Natural killer cell treated with Interleukin-12 subunit alpha and Interleukin-12 subunit beta and Interleukin-15 and Interleukin-18, amount 100 ng/mL, for 72 hours (primary cell): ENCODE measurements at regions not wholly inside any gene's neighbourhood (a gene's known extent, or its start where the extent isn't known, plus 50 kb on each side); places are given as distances from the start of the nearest gene placed in this dataset.

ENCODE experiments used
- ATAC-seq, 2 donors: fragments of 150-1000 bp; cut with Tn5 transposase in 1 of 2; sonication (Bioruptor Pico), chemical (Tn5 transposase) in 1 of 2; 2 replicates each; pipeline ENCODE4 v1.10.0; 2021
- DNase-seq: peaks from one replicate; pipeline ENCODE4 v3.0.0; 2022; ENCODE audit warnings: low spot score
- H3K27ac Mint-ChIP-seq, 2 donors: 1 replicate in 1 of 2; 2 replicates in 1 of 2; pipeline ENCODE4 v1.8.0; 2022; ENCODE audit warnings: mixed read lengths in 2 of 2, mild to moderate bottlenecking in 1 of 2, moderate library complexity in 1 of 2
- H3K27me3 Mint-ChIP-seq, 2 donors: 1 replicate in 1 of 2; 2 replicates in 1 of 2; pipeline ENCODE4 v1.8.0; 2022; ENCODE audit warnings: mixed read lengths in 2 of 2
- H3K36me3 Mint-ChIP-seq: one replicate; pipeline ENCODE4 v1.8.0; 2022; ENCODE audit warnings: mixed read lengths
- H3K4me1 Mint-ChIP-seq, 2 donors: 1 replicate in 1 of 2; 2 replicates in 1 of 2; pipeline ENCODE4 v1.8.0; 2022; ENCODE audit warnings: low read depth in 2 of 2, mixed read lengths in 2 of 2, mild to moderate bottlenecking in 1 of 2
- H3K4me3 Mint-ChIP-seq: one replicate; pipeline ENCODE4 v1.8.0; 2022; ENCODE audit warnings: mixed read lengths
- H3K9me3 Mint-ChIP-seq: 2 replicates; pipeline ENCODE4 v1.8.0; 2022; ENCODE audit warnings: mixed read lengths

DNA sequence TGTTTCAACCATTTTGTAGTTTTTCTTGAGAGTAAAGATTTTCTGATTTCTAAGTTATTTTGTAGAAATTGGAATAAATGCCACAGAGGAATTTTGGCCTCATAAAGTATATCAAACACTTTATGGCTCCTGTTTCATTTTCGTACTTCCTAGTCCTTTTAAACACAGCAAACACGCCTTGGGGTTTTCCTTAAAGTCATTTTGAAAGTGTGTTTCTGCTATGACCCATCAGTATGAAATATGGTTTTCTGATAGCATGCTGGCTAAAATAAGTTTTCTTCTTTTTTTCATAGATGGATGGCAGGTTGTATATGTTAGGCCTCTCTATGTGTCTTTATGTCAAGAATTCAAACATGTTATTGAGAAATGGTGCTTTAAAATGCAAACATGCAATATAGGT lies 940.1 kb upstream of the TMPRSS15 start:
- no peak overlapping the region for H3K4me3 Mint-ChIP-seq
- no peak overlapping the region for H3K27ac Mint-ChIP-seq
- H3K36me3 Mint-ChIP-seq: no peaks in the 10 kb centered on the region
- H3K9me3 Mint-ChIP-seq: peaks cover 16% of the 10 kb centered on the region
- ATAC-seq: no peak
- no peaks in the 10 kb centered on the region for H3K4me1 Mint-ChIP-seq
- no peak for DNase-seq
- H3K27me3 Mint-ChIP-seq: no peaks in the 10 kb centered on the region

- DNase-seq (no peak), ATAC-seq (no peak)
- H3K27me3 Mint-ChIP-seq: no peaks in the 10 kb centered on the region
- H3K4me3 Mint-ChIP-seq: no peak overlapping the region
- no peaks in the 10 kb centered on the region for H3K36me3 Mint-ChIP-seq
- H3K4me1 Mint-ChIP-seq: no peaks in the 10 kb centered on the region
- H3K9me3 Mint-ChIP-seq: peaks cover 4% of the 10 kb centered on the region
- H3K27ac Mint-ChIP-seq: no peak overlapping the region
Measured at GRCh38 chr21:19350286-19350685, 946.7 kb upstream of the TMPRSS15 start.

DNA sequence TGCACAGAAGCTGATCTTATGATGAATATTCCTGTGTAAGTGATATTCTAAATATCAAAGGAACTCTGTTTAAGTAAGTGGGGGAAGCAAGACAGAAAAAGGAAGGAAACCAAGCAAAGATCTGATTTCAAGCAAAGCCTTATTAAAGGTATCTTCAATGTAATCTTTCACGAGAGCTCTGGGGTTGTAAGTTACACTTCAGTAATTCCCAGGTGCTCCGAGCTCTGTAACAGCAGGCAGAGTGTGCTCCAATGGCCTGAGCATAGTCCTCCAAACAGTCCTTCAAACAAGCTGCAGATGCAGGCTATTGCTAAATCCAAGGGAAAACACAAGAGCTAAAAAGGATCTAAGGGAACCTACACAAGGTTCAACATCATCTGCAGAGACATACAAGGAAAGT lies 949.7 kb upstream of the TMPRSS15 start:
- H3K27ac Mint-ChIP-seq: no peak overlapping the region
- DNase-seq (no peak), ATAC-seq (no peak)
- H3K36me3 Mint-ChIP-seq: no peaks in the 10 kb centered on the region
- no peaks in the 10 kb centered on the region for H3K27me3 Mint-ChIP-seq
- no peak overlapping the region for H3K4me3 Mint-ChIP-seq
- H3K9me3 Mint-ChIP-seq: no peaks in the 10 kb centered on the region
- H3K4me1 Mint-ChIP-seq: no peaks in the 10 kb centered on the region

- no peaks in the 10 kb centered on the region for H3K27me3 Mint-ChIP-seq
- H3K4me3 Mint-ChIP-seq: no peak overlapping the region
- DNase-seq: no peak
- no peak overlapping the region for H3K27ac Mint-ChIP-seq
- no peak for ATAC-seq
- no peaks in the 10 kb centered on the region for H3K4me1 Mint-ChIP-seq
- peaks cover 11% of the 10 kb centered on the region for H3K9me3 Mint-ChIP-seq
- no peaks in the 10 kb centered on the region for H3K36me3 Mint-ChIP-seq
Measured at GRCh38 chr21:19368944-19369343, 965.4 kb upstream of the TMPRSS15 start.

DNA sequence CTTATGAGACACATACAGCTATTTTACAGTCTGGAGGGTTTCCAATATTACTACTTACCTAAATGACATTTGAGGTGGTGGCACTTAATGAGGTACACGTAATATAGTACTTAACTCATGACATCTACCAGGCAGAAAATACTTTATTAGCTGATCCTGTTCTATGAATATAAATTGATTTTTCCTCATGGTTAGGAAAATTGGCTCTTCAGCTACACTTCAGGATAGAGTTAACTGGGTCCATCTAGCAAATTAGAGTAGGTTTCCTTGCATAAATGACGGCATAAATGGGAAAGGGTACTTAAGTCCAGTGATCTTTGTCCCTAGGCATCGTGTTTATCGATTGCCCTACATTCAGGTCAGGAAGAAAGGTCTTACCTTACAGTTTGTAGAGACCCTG lies 988.8 kb upstream of the TMPRSS15 start:
- Mint-ChIP-seq H3K27ac (no peak overlapping the region), H3K9me3 (peaks cover 10% of the 10 kb centered on the region), H3K27me3 (no peaks in the 10 kb centered on the region), H3K4me3 (no peak overlapping the region), H3K4me1 (no peaks in the 10 kb centered on the region), H3K36me3 (no peaks in the 10 kb centered on the region)
- ATAC-seq: no peak
- DNase-seq: no peak

GRCh38 chr21:19400223-19400770 lies 996.7 kb upstream of the TMPRSS15 start:
- Mint-ChIP-seq H3K36me3 (no peaks in the 10 kb centered on the region), H3K27me3 (no peaks in the 10 kb centered on the region), H3K4me1 (no peaks in the 10 kb centered on the region), H3K9me3 (peaks cover 10% of the 10 kb centered on the region), H3K27ac (no peak overlapping the region), H3K4me3 (no peak overlapping the region)
- ATAC-seq: no peak
- no peak for DNase-seq

DNA sequence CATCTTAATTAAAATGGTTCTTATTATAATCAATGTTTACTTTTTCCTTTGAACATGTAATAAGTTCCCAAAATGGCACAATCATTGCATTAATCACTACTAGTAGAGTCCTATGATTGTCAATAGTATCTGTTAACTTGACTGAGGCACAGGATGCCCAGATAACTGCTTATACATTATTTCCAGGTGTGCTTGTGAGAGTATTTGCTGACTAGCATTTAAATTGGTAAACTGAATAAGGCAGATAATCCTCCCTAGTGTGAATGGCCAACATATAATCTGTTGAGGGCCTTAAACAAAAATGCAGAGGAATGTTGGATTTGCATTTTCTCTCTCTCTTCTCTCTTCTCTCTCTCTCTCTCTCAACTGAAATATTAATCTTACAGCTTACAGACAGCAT lies 999.3 kb upstream of the TMPRSS15 start:
- H3K9me3 Mint-ChIP-seq: peaks cover 8% of the 10 kb centered on the region
- H3K4me3 Mint-ChIP-seq: no peak overlapping the region
- H3K27me3 Mint-ChIP-seq: no peaks in the 10 kb centered on the region
- no peaks in the 10 kb centered on the region for H3K36me3 Mint-ChIP-seq
- no peaks in the 10 kb centered on the region for H3K4me1 Mint-ChIP-seq
- ATAC-seq (no peak), DNase-seq (no peak)
- H3K27ac Mint-ChIP-seq: no peak overlapping the region

DNA sequence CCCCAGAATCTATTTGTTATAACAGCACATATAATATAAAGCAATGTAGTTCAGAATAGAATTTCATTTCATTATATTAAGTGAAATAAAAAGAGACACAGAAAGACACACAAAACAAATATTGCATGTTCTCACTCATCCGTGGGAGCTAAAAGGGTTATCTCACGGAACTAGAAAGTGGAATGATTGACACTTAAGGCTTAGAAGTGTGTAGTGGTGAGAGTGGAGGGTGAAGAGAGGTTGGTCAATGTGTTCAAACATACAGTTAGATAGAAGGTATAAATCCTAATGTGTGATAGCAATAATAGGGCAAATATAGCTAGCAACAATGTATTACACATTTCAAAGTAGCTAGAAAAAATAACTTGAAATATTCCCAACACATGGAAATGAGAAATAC lies 1001.7 kb upstream of the TMPRSS15 start:
- H3K4me3 Mint-ChIP-seq: no peak overlapping the region

DNA sequence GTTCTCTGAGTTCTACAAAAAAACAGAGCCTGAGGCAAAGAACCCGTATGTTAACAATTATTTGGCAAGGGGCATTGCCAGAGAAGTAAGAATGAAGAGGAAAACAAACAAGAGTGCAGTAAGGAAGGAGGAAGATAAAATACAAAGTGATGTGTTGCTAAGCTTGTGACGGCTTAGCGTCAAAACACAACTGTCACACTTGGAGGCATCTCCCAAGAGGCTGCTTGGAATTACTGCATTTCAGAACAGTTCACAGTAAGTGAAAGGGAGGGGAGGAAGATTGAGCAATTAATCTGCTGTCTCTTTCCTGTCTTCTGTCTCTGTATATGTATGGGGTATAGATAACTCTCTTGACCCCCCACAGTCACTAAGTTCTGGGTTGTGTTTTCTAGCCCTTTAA lies 1017.0 kb upstream of the TMPRSS15 start:
- Mint-ChIP-seq H3K27ac (no peak overlapping the region), H3K36me3 (peaks cover 10% of the 10 kb centered on the region), H3K4me3 (no peak overlapping the region), H3K27me3 (no peaks in the 10 kb centered on the region), H3K4me1 (no peaks in the 10 kb centered on the region), H3K9me3 (peaks cover 12% of the 10 kb centered on the region)
- ATAC-seq: no peak
- DNase-seq: no peak

More for the DNA sequence above, 1001.7 kb upstream of the TMPRSS15 start:
- Mint-ChIP-seq H3K27ac (no peak overlapping the region), H3K4me1 (no peaks in the 10 kb centered on the region), H3K27me3 (no peaks in the 10 kb centered on the region), H3K36me3 (no peaks in the 10 kb centered on the region), H3K9me3 (peaks cover 8% of the 10 kb centered on the region)
- DNase-seq: no peak
- ATAC-seq: no peak

- Mint-ChIP-seq H3K27me3 (no peaks in the 10 kb centered on the region), H3K36me3 (peaks cover 11% of the 10 kb centered on the region), H3K4me3 (no peak overlapping the region), H3K27ac (no peak overlapping the region), H3K4me1 (no peaks in the 10 kb centered on the region), H3K9me3 (peaks cover 6% of the 10 kb centered on the region)
- DNase-seq (no peak), ATAC-seq (no peak)
Measured at GRCh38 chr21:19433623-19434022, 1030.0 kb upstream of the TMPRSS15 start.

DNA sequence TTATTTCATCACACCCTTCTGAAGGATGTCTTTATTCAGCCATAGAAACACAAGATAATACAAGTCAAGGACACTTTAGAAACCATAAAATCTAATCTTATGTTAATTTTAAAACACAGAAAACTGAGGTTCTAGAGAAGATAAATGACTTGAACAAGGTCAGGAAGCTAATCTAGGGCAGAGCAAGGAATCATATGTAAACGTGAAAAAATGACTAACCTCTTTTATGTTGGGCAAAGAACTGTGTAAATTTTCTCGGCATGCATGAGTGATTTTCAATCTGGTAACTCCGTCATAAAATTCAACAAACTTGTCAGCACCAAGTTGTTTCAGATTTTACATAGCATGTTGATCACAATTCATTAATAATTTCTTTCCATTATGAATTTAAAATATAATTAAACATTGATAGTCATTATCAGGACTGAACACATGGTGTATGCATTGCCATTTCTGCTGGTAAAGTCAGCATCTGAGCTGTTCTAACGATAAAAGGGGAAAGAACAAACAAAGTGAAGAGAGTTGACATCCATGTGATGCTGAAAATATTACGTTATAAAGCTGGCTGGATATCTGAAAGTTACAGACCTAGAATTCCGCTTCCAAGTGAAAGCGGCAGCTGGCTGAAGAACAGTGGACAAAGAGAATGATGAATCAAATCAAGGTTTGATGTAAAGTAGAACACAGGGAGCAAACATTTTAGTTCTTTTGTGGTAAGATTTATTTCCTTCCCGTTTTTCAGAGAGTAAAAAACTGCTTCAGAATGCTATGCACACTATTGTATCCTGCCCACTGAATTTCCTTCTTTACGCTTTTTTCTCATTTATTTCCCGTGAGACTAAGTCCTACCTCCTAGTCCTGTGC lies 1037.4 kb upstream of the TMPRSS15 start:
- H3K4me1 Mint-ChIP-seq: no peaks in the 10 kb centered on the region
- DNase-seq (no peak), ATAC-seq (no peak)
- H3K27me3 Mint-ChIP-seq: no peaks in the 10 kb centered on the region
- no peak overlapping the region for H3K27ac Mint-ChIP-seq
- H3K9me3 Mint-ChIP-seq: no peaks in the 10 kb centered on the region
- H3K36me3 Mint-ChIP-seq: no peaks in the 10 kb centered on the region
- H3K4me3 Mint-ChIP-seq: no peak overlapping the region

GRCh38 chr21:19458295-19458694 lies 1054.7 kb upstream of the TMPRSS15 start:
- no peak for DNase-seq
- Mint-ChIP-seq H3K27me3 (no peaks in the 10 kb centered on the region), H3K27ac (no peak overlapping the region), H3K36me3 (peaks cover 6% of the 10 kb centered on the region), H3K4me3 (no peak overlapping the region), H3K9me3 (peaks cover 17% of the 10 kb centered on the region), H3K4me1 (no peaks in the 10 kb centered on the region)
- ATAC-seq: no peak

- no peak for ATAC-seq
Measured at GRCh38 chr21:19461481-19462205, 1058.1 kb upstream of the TMPRSS15 start.

GRCh38 chr21:19463966-19464365 lies 1060.4 kb upstream of the TMPRSS15 start:
- Mint-ChIP-seq H3K9me3 (peaks cover 11% of the 10 kb centered on the region), H3K27me3 (no peaks in the 10 kb centered on the region), H3K27ac (no peak overlapping the region), H3K36me3 (peaks cover 6% of the 10 kb centered on the region), H3K4me3 (no peak overlapping the region), H3K4me1 (no peaks in the 10 kb centered on the region)
- ATAC-seq (no peak), DNase-seq (no peak)

More at GRCh38 chr21:19461481-19462205, 1058.1 kb upstream of the TMPRSS15 start:
- H3K27me3 Mint-ChIP-seq: no peaks in the 10 kb centered on the region
- H3K4me3 Mint-ChIP-seq: no peak overlapping the region
- no peaks in the 10 kb centered on the region for H3K4me1 Mint-ChIP-seq
- no peak for DNase-seq
- peaks cover 14% of the 10 kb centered on the region for H3K9me3 Mint-ChIP-seq
- no peak overlapping the region for H3K27ac Mint-ChIP-seq
- peaks cover 6% of the 10 kb centered on the region for H3K36me3 Mint-ChIP-seq
